K562 (cell line): ENCODE measurements at regions not wholly inside any gene's neighbourhood (a gene's known extent, or its start where the extent isn't known, plus 50 kb on each side); places are given as distances from the start of the nearest gene placed in this dataset.

Experiments
- ATAC-seq: fragments of 200-7000 bp; cut with Tn5 transposase; 3 replicates; pipeline ENCODE4 v1.9.1; 2020; ENCODE audit warnings: moderate library complexity
- BruUV-seq: library from RNA; stranded (reverse); fragments of 400-500 nt; replicated peaks from 2 replicates; lab custom pipeline; 2021; lab: Mats Ljungman, UMichigan
- CTCF ChIA-PET: fragments of 300-600 bp; formaldehyde crosslinking; extraction: SDS; loops from one replicate; lab custom pipeline; 2021; ENCODE audit warnings: low intra/inter-chr PET ratio; lab: Yijun Ruan, JAX
- POLR2A ChIA-PET: fragments of 300-600, 350-650 bp; sonication (Branson Sonifier 250); formaldehyde crosslinking; extraction: SDS; loops from one replicate; lab custom pipeline; 2021; ENCODE audit warnings: antibody characterized with exemption, inconsistent platforms; lab: Yijun Ruan, JAX
- DNase-seq, 4 experiments: peaks; one replicate each; pipeline versions ENCODE4 v3.0.0 to v3.0.0-alpha.2; 2011 to 2018; ENCODE audit warnings: low spot score in 3 of 4, mixed read lengths in 3 of 4; ENCODE audit errors: extremely low read depth in 1 of 4
- FAIRE-seq: peaks from 2 replicates; lab custom pipeline; 2011; peaks lifted over from hg19 to GRCh38; lab: Jason Lieb, UNC
- H2AFZ ChIP-seq: 2 replicates; pipeline ENCODE4 v1.6.0; 2011; ENCODE audit warnings: low read depth, low read length, control low read depth, inconsistent platforms
- H3K27ac ChIP-seq: fragments of 200-600 bp; 3 replicates; pipeline ENCODE4 v1.8.0; 2011; ENCODE audit warnings: low read depth, mild to moderate bottlenecking, control low read depth, inconsistent platforms, low read length, moderate library complexity, mixed read lengths; ENCODE audit errors: extremely low read depth
- H3K27me3 ChIP-seq, 2 experiments: fragments of 300-600 bp in 1 of 2; 2 replicates in 1 of 2; 3 replicates in 1 of 2; pipeline versions ENCODE4 v1.6.0 to v1.8.0; 2011; ENCODE audit warnings: inconsistent platforms in 2 of 2, low read length in 2 of 2, mild to moderate bottlenecking in 1 of 2, mixed read lengths in 1 of 2, moderate library complexity in 1 of 2; ENCODE audit not compliant: control insufficient read depth in 2 of 2, insufficient read depth in 2 of 2
- H3K36me3 ChIP-seq: fragments of 300-600 bp; 3 replicates; pipeline ENCODE4 v1.8.0; 2011; ENCODE audit warnings: mild to moderate bottlenecking, low read length, inconsistent platforms; ENCODE audit not compliant: control insufficient read depth, insufficient read depth
- H3K4me1 ChIP-seq, 2 experiments: fragments of 200-600 bp in 1 of 2; replicated peaks in 1 of 2; 2 replicates in 1 of 2; 3 replicates in 1 of 2; pipeline versions ENCODE4 v1.5.1 to v1.8.0; 2011; ENCODE audit warnings: inconsistent platforms in 2 of 2, low read length in 2 of 2, mild to moderate bottlenecking in 1 of 2, mixed read lengths in 1 of 2, moderate library complexity in 1 of 2; ENCODE audit not compliant: control insufficient read depth in 2 of 2, insufficient read depth in 2 of 2
- H3K4me2 ChIP-seq: 2 replicates; pipeline ENCODE4 v1.6.1; 2011; ENCODE audit warnings: low read length, control low read depth, inconsistent platforms, mixed read lengths; ENCODE audit not compliant: insufficient read depth
- H3K4me3 ChIP-seq: fragments of 200-600 bp; sonication (generic), shearing (Covaris generic); 2 replicates; pipeline ENCODE4 v1.5.1; 2016; ENCODE audit warnings: control low read depth, inconsistent platforms
- H3K79me2 ChIP-seq: fragments of 200-600 bp; 3 replicates; pipeline ENCODE4 v1.8.0; 2011; ENCODE audit warnings: low read length, inconsistent platforms; ENCODE audit not compliant: control insufficient read depth, insufficient read depth
- H3K9ac ChIP-seq, 2 experiments: 2 replicates each; pipeline versions ENCODE4 v1.6.0 to v1.6.1; 2011; ENCODE audit warnings: low read depth in 2 of 2, low read length in 2 of 2, control low read depth in 1 of 2, inconsistent platforms in 1 of 2, mild to moderate bottlenecking in 1 of 2, mixed read lengths in 1 of 2; ENCODE audit not compliant: insufficient read depth in 1 of 2
- H3K9me1 ChIP-seq: one replicate; pipeline ENCODE4 v1.6.0; 2011; ENCODE audit warnings: inconsistent platforms, mild to moderate bottlenecking, low read length, moderate library complexity; ENCODE audit not compliant: control insufficient read depth, insufficient read depth
- H3K9me3 ChIP-seq: replicated peaks from 2 replicates; pipeline ENCODE4 v1.5.1; 2011; ENCODE audit warnings: low read depth, low read length, inconsistent platforms; ENCODE audit not compliant: control insufficient read depth, insufficient read depth
- H4K20me1 ChIP-seq: replicated peaks from 2 replicates; pipeline ENCODE4 v1.6.1; 2011; ENCODE audit warnings: low read length, inconsistent platforms, mixed read lengths; ENCODE audit not compliant: control insufficient read depth, insufficient read depth
- ADNP ChIP-seq: fragments of 200-800 bp; sonication (Bioruptor generic); IDR thresholded peaks from 2 replicates; pipeline ENCODE4 v1.6.1; 2016; ENCODE audit warnings: missing genetic modification characterization, missing compliant biosample characterization
- BMI1 ChIP-seq: fragments of 150-350 bp; IDR thresholded peaks from 2 replicates; pipeline ENCODE4 v1.6.1; 2014; ENCODE audit warnings: low read length
- CSDE1 ChIP-seq, 2 experiments: fragments of 450-650 bp; IDR thresholded peaks; 2 replicates each; pipeline ENCODE4 v1.6.1; 2016; ENCODE audit warnings: mild to moderate bottlenecking in 1 of 2
- CXXC5 ChIP-seq: fragments of 250-450 bp; sonication (Bioruptor Pico); IDR thresholded peaks from 2 replicates; pipeline ENCODE4 v1.8.0; 2022; ENCODE audit warnings: inconsistent platforms, mild to moderate bottlenecking, moderate library complexity
- JUN ChIP-seq, 2 experiments: sonication (generic) in 1 of 2; formaldehyde crosslinking in 1 of 2; IDR thresholded peaks; 2 replicates each; pipeline versions ENCODE4 v1.6.1 to v1.8.0; 2012 to 2022; ENCODE audit warnings: borderline replicate concordance in 2 of 2, mild to moderate bottlenecking in 2 of 2, improper control_type of control experiment in 1 of 2, low read depth in 1 of 2, low read length in 1 of 2, missing genetic modification reagents in 1 of 2
- KLF1 ChIP-seq: fragments of 450-650 bp; IDR thresholded peaks from 2 replicates; pipeline ENCODE4 v1.6.1; 2016; ENCODE audit warnings: missing genetic modification characterization, missing compliant biosample characterization
- NFE2L1 ChIP-seq: fragments of 450-650 bp; IDR thresholded peaks from 2 replicates; pipeline ENCODE4 v1.6.1; 2016; ENCODE audit warnings: missing genetic modification characterization, low read depth, mild to moderate bottlenecking, missing compliant biosample characterization, moderate library complexity, borderline replicate concordance
- PATZ1 ChIP-seq: fragments of 250-450 bp; sonication (Bioruptor Pico); IDR thresholded peaks from 2 replicates; pipeline ENCODE4 v1.5.0; 2020; ENCODE audit warnings: mild to moderate bottlenecking, borderline replicate concordance
- SAFB ChIP-seq: fragments of 200-400 bp; formaldehyde crosslinking; IDR thresholded peaks from 2 replicates; pipeline ENCODE4 v1.6.1; 2017; ENCODE audit warnings: low read depth, low read length, borderline replicate concordance
- SMAD4 ChIP-seq: fragments of 250-450 bp; sonication (Bioruptor Pico); conservative IDR thresholded peaks from 2 replicates; pipeline ENCODE4 v1.8.0; 2021; ENCODE audit warnings: inconsistent platforms, mild to moderate bottlenecking, moderate library complexity
- SMARCA4 ChIP-seq: fragments of 450-650 bp; IDR thresholded peaks from 2 replicates; pipeline ENCODE4 v1.6.1; 2016
- SRSF1 ChIP-seq: fragments of 200-400 bp; formaldehyde crosslinking; IDR thresholded peaks from 2 replicates; pipeline ENCODE4 v1.6.1; 2017; ENCODE audit warnings: mild to moderate bottlenecking, low read depth, low read length, moderate library complexity
- ZNF75A ChIP-seq: fragments of 450-650 bp; formaldehyde crosslinking; IDR thresholded peaks from 2 replicates; pipeline ENCODE4 v1.4.0; 2020; ENCODE audit warnings: mild to moderate bottlenecking
- in situ Hi-C: fragments of 300-500 bp; cut with MboI; formaldehyde crosslinking; loops from 4 replicates; pipeline ENCODE4 v1.15.0; 2018; ENCODE audit warnings: inconsistent platforms, mixed read lengths
- intact Hi-C: fragments of 100-400 bp; cut with micrococcal nuclease; formaldehyde crosslinking; loops from 2 replicates; pipeline ENCODE4 v1.14.2; 2022
- TF ChIP-seq, protein P1 (sequence below): fragments of 450-650 bp; IDR thresholded peaks from 2 replicates; pipeline ENCODE4 v1.6.1; 2016; ENCODE audit warnings: borderline replicate concordance
- TF ChIP-seq, protein P2 (sequence below), 3 experiments: IDR thresholded peaks in 2 of 3; conservative IDR thresholded peaks in 1 of 3; 2 replicates each; pipeline ENCODE4 v1.5.1; 2011 to 2012; ENCODE audit warnings: low read length in 3 of 3, mild to moderate bottlenecking in 3 of 3, control low read depth in 2 of 3, improper control_type of control experiment in 1 of 3, inconsistent platforms in 1 of 3, low read depth in 1 of 3, mixed read lengths in 1 of 3, moderate library complexity in 1 of 3; ENCODE audit not compliant: insufficient read depth in 2 of 3

DNA sequence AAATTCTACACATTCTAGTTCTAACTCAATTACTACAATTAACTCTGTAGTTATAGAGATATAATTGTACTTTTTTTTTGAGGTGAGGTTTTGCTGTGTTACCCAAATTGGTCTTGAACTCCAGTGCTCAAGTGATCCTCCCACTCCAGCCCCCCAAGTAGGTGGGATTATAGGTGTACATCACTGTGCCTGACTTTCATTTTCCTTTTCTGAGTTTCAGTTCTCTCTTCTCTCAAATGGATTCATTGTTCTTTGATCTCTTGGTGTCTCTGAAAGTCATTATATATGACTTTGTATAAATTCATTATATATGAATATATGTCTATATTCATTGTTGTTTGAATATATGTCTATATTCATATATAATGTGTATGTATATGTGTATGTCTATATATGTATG lies 74.0 kb upstream of the GALNT2 start:
- TF ChIP-seq SMAD4 (no peak), ADNP (tag) (no peak), CSDE1 (IDR thresholded peaks at IDR 0.05) (no peak), KLF1 (tag) (no peak), BMI1 (no peak), SRSF1 (no peak), CXXC5 (CRISPR knock-in tag) (no peak), SAFB (no peak), PATZ1 (CRISPR knock-in tag) (no peak), NFE2L1 (no peak), ZNF75A (CRISPR knock-in tag) (no peak), SMARCA4 (no peak), JUN (IDR thresholded peaks at IDR 0.05; ENCODE audit: borderline replicate concordance, low read depth, low read length) (no peak), JUN (CRISPR knock-in tag; IDR thresholded peaks at IDR 0.05; ENCODE audit: borderline replicate concordance) (no peak)
- TF ChIP-seq, protein P1, sequence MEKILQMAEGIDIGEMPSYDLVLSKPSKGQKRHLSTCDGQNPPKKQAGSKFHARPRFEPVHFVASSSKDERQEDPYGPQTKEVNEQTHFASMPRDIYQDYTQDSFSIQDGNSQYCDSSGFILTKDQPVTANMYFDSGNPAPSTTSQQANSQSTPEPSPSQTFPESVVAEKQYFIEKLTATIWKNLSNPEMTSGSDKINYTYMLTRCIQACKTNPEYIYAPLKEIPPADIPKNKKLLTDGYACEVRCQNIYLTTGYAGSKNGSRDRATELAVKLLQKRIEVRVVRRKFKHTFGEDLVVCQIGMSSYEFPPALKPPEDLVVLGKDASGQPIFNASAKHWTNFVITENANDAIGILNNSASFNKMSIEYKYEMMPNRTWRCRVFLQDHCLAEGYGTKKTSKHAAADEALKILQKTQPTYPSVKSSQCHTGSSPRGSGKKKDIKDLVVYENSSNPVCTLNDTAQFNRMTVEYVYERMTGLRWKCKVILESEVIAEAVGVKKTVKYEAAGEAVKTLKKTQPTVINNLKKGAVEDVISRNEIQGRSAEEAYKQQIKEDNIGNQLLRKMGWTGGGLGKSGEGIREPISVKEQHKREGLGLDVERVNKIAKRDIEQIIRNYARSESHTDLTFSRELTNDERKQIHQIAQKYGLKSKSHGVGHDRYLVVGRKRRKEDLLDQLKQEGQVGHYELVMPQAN = no peak
- TF ChIP-seq, protein P2, sequence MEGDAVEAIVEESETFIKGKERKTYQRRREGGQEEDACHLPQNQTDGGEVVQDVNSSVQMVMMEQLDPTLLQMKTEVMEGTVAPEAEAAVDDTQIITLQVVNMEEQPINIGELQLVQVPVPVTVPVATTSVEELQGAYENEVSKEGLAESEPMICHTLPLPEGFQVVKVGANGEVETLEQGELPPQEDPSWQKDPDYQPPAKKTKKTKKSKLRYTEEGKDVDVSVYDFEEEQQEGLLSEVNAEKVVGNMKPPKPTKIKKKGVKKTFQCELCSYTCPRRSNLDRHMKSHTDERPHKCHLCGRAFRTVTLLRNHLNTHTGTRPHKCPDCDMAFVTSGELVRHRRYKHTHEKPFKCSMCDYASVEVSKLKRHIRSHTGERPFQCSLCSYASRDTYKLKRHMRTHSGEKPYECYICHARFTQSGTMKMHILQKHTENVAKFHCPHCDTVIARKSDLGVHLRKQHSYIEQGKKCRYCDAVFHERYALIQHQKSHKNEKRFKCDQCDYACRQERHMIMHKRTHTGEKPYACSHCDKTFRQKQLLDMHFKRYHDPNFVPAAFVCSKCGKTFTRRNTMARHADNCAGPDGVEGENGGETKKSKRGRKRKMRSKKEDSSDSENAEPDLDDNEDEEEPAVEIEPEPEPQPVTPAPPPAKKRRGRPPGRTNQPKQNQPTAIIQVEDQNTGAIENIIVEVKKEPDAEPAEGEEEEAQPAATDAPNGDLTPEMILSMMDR (IDR thresholded peaks at IDR 0.05 in 2 of 3, conservative IDR thresholded peaks at IDR 0.05 in 1 of 3; ENCODE audit: insufficient read depth in 2 of 3, low read depth in 1 of 3, low read length in 3 of 3) = no peak
- no peak overlapping the region for H3K4me3 ChIP-seq
- no peak overlapping the region for H3K9ac ChIP-seq
- FAIRE-seq (no peak), DNase-seq (no peak), ATAC-seq (no peak)
- no peaks in the 10 kb centered on the region for H3K79me2 ChIP-seq
- H3K27me3 ChIP-seq = peaks cover 43 to 62% of the 10 kb centered on the region in 2 experiments
- no TSS peak for BruUV-seq
- intact Hi-C loops = no loop called here
- ChIA-PET CTCF (no interaction called here), POLR2A (interaction anchor here (0.7 to 1.2 kb wide), 2 partner anchors 29 to 293 kb away, joined by 3 read pairs; no protein-coding TSS in a partner anchor)
- H4K20me1 ChIP-seq = peaks cover 6% of the 10 kb centered on the region
- no peak overlapping the region for H3K4me2 ChIP-seq
- H3K36me3 ChIP-seq = no peaks in the 10 kb centered on the region
- H2AFZ ChIP-seq = no peak overlapping the region
- no peak overlapping the region for H3K27ac ChIP-seq
- no peaks in the 10 kb centered on the region for H3K9me1 ChIP-seq
- no peaks in the 10 kb centered on the region for H3K9me3 ChIP-seq
- in situ Hi-C loops = no loop called here
- no peaks in the 10 kb centered on the region; a peak in 1 of 5 replicates for H3K4me1 ChIP-seq
